H9 (cell line): ENCODE measurements at regions not wholly inside any gene's neighbourhood (a gene's known extent, or its start where the extent isn't known, plus 50 kb on each side); places are given as distances from the start of the nearest gene placed in this dataset.

ENCODE experiments used
- DNase-seq: peaks from one replicate; pipeline ENCODE4 v3.0.0-alpha.2; 2017
- H2AFZ ChIP-seq: one replicate; pipeline ENCODE4 v1.6.1; 2013; ENCODE audit warnings: mild to moderate bottlenecking, low read length, control low read depth, moderate library complexity
- H2AK5ac ChIP-seq: 2 replicates; pipeline ENCODE4 v1.6.1; 2013; ENCODE audit warnings: low read length, control low read depth, mixed read lengths; ENCODE audit not compliant: insufficient read length
- H2BK120ac ChIP-seq: one replicate; pipeline ENCODE4 v1.6.1; 2013; ENCODE audit warnings: low read depth, mild to moderate bottlenecking, low read length, control low read depth, inconsistent platforms; ENCODE audit not compliant: poor library complexity, severe bottlenecking
- H2BK12ac ChIP-seq: 2 replicates; pipeline ENCODE4 v1.6.1; 2013; ENCODE audit warnings: low read length, control low read depth, mixed read lengths, low read depth; ENCODE audit not compliant: insufficient read length
- H2BK15ac ChIP-seq: 2 replicates; pipeline ENCODE4 v1.6.1; 2013; ENCODE audit warnings: low read depth, low read length, control low read depth
- H2BK20ac ChIP-seq: one replicate; pipeline ENCODE4 v1.6.1; 2013; ENCODE audit warnings: low read depth, mild to moderate bottlenecking, low read length, control low read depth, inconsistent platforms; ENCODE audit not compliant: poor library complexity, severe bottlenecking
- H2BK5ac ChIP-seq: 2 replicates; pipeline ENCODE4 v1.6.1; 2013; ENCODE audit warnings: low read length, control low read depth, mixed read lengths; ENCODE audit not compliant: insufficient read length
- H3K14ac ChIP-seq: 2 replicates; pipeline ENCODE4 v1.6.1; 2013; ENCODE audit warnings: low read length, control low read depth; ENCODE audit not compliant: insufficient read depth
- H3K18ac ChIP-seq: 2 replicates; pipeline ENCODE4 v1.6.1; 2013; ENCODE audit warnings: low read depth, mild to moderate bottlenecking, mixed read lengths, low read length, control low read depth; ENCODE audit not compliant: insufficient read length
- H3K23ac ChIP-seq: 2 replicates; pipeline ENCODE4 v1.6.1; 2013; ENCODE audit warnings: low read length, control low read depth, mixed read lengths, low read depth; ENCODE audit not compliant: insufficient read length
- H3K23me2 ChIP-seq: 2 replicates; pipeline ENCODE4 v1.6.1; 2013; ENCODE audit warnings: low read depth, mild to moderate bottlenecking, mixed read lengths, low read length, control low read depth; ENCODE audit not compliant: insufficient read length, poor library complexity, severe bottlenecking
- H3K27ac ChIP-seq: 2 replicates; pipeline ENCODE4 v1.5.1; 2013; ENCODE audit warnings: low read length, control low read depth, mixed read lengths, low read depth; ENCODE audit not compliant: insufficient read length
- H3K27me3 ChIP-seq: 2 replicates; pipeline ENCODE4 v1.6.1; 2013; ENCODE audit warnings: low read length, control low read depth, inconsistent platforms; ENCODE audit not compliant: insufficient read depth
- H3K4ac ChIP-seq: 2 replicates; pipeline ENCODE4 v1.6.1; 2013; ENCODE audit warnings: low read depth, mild to moderate bottlenecking, control low read depth, inconsistent platforms, low read length, moderate library complexity
- H3K4me1 ChIP-seq: 2 replicates; pipeline ENCODE4 v1.6.1; 2013; ENCODE audit warnings: low read length, control low read depth, inconsistent platforms; ENCODE audit not compliant: insufficient read depth
- H3K4me2 ChIP-seq: 2 replicates; pipeline ENCODE4 v1.6.1; 2013; ENCODE audit warnings: low read length, control low read depth, mixed read lengths; ENCODE audit not compliant: insufficient read length, insufficient read depth
- H3K56ac ChIP-seq: 2 replicates; pipeline ENCODE4 v1.6.1; 2013; ENCODE audit warnings: low read depth, mild to moderate bottlenecking, mixed read lengths, low read length, control low read depth; ENCODE audit not compliant: insufficient read length
- H3K79me1 ChIP-seq: 2 replicates; pipeline ENCODE4 v1.6.1; 2013; ENCODE audit warnings: low read depth, mild to moderate bottlenecking, moderate library complexity, low read length, control low read depth, inconsistent platforms; ENCODE audit not compliant: insufficient read depth, poor library complexity, severe bottlenecking
- H3K79me2 ChIP-seq: 2 replicates; pipeline ENCODE4 v1.6.1; 2013; ENCODE audit warnings: low read length, control low read depth, inconsistent platforms; ENCODE audit not compliant: insufficient read depth
- H3K9ac ChIP-seq: 2 replicates; pipeline ENCODE4 v1.6.1; 2013; ENCODE audit warnings: low read length, control low read depth, mixed read lengths; ENCODE audit not compliant: insufficient read length; ENCODE audit errors: extremely low read depth
- H3K9me3 ChIP-seq: one replicate; pipeline ENCODE4 v1.6.1; 2013; ENCODE audit warnings: low read depth, low read length, inconsistent platforms; ENCODE audit not compliant: control insufficient read depth
- H3T11ph ChIP-seq: one replicate; pipeline ENCODE4 v1.6.1; 2013; ENCODE audit warnings: mild to moderate bottlenecking, low read length, control low read depth, inconsistent platforms
- H4K20me1 ChIP-seq: one replicate; pipeline ENCODE4 v1.6.1; 2013; ENCODE audit not compliant: control insufficient read depth, insufficient read length, insufficient read depth
- H4K5ac ChIP-seq: 2 replicates; pipeline ENCODE4 v1.6.1; 2013; ENCODE audit warnings: low read depth, mild to moderate bottlenecking, mixed read lengths, low read length, control low read depth; ENCODE audit not compliant: insufficient read length
- H4K8ac ChIP-seq: replicated peaks from 2 replicates; pipeline ENCODE4 v1.6.1; 2013; ENCODE audit warnings: low read length, control low read depth, mixed read lengths, low read depth; ENCODE audit not compliant: insufficient read length
- H4K91ac ChIP-seq: 2 replicates; pipeline ENCODE4 v1.6.1; 2013; ENCODE audit warnings: low read depth, mild to moderate bottlenecking, moderate library complexity, mixed read lengths, low read length, control low read depth; ENCODE audit not compliant: insufficient read length
- H3K27ac Mint-ChIP-seq, 3 experiments: 2 replicates in 2 of 3; 3 replicates in 1 of 3; pipeline ENCODE4 v1.8.0; 2020 to 2021; ENCODE audit warnings: mixed read lengths in 3 of 3, mild to moderate bottlenecking in 1 of 3, moderate library complexity in 1 of 3
- H3K27me3 Mint-ChIP-seq: 2 replicates; pipeline ENCODE4 v1.8.0; 2021; ENCODE audit warnings: low read depth, mild to moderate bottlenecking, moderate library complexity, mixed read lengths
- H3K36me3 Mint-ChIP-seq, 3 experiments: 2 replicates in 2 of 3; 3 replicates in 1 of 3; pipeline ENCODE4 v1.8.0; 2020 to 2021; ENCODE audit warnings: low read depth in 3 of 3, mixed read lengths in 3 of 3; ENCODE audit not compliant: insufficient read depth in 1 of 3
- H3K4me1 Mint-ChIP-seq, 2 experiments: 2 replicates each; pipeline ENCODE4 v1.8.0; 2020; ENCODE audit warnings: mixed read lengths in 2 of 2
- H3K4me3 Mint-ChIP-seq, 2 experiments: 2 replicates in 1 of 2; 3 replicates in 1 of 2; pipeline ENCODE4 v1.8.0; 2020 to 2021; ENCODE audit warnings: mild to moderate bottlenecking in 2 of 2, mixed read lengths in 2 of 2, moderate library complexity in 1 of 2
- H3K9me3 Mint-ChIP-seq, 2 experiments: 2 replicates in 1 of 2; 3 replicates in 1 of 2; pipeline ENCODE4 v1.8.0; 2020; ENCODE audit warnings: mild to moderate bottlenecking in 2 of 2, mixed read lengths in 2 of 2, moderate library complexity in 1 of 2
- WGBS: extraction: QIAGEN DNeasy Blood & Tissue Kit; methylation state at CpG from one replicate; pipeline ENCODE4 v1.1.7; 2013; ENCODE audit warnings: missing lambda C conversion rate, low lambda C conversion rate, mixed read lengths; ENCODE audit not compliant: insufficient read length; ENCODE audit errors: extremely low coverage; 5-methylcytosine and 5-hydroxymethylcytosine counted together
- TF ChIP-seq, protein P1 (sequence below): fragments of 200-600 bp; sonication (generic); conservative IDR thresholded peaks from 3 replicates; pipeline ENCODE4 v1.8.0; 2021; ENCODE audit warnings: antibody characterized with exemption, mild to moderate bottlenecking

DNA sequence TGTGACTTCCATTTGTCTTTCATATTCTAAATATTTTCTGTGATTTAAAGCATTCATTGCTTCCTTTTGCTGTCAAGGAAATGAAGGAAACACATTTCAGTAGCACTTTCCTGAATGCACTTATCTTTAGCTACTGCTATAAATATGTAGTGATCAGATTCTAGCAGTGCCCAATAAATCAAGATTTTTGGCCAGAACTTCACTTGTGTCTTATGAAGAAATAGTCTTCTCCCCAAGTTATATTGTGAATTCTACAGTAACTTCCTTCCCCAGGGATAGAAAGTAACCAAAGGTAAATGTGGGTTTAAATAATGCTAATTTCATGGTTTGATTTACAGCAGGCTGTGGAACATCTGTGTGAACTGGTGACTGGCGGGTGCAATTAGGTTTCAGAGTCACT, 77.9 kb downstream of the DMRT2 start:
- Histone ChIP-seq H3K18ac (no peak overlapping the region), H3K27ac (no peak overlapping the region), H3K23me2 (no peaks in the 10 kb centered on the region), H3K79me2 (no peaks in the 10 kb centered on the region), H3T11ph (no peak overlapping the region), H2BK15ac (no peak overlapping the region), H3K9ac (no peak overlapping the region), H3K23ac (no peak overlapping the region), H3K27me3 (no peaks in the 10 kb centered on the region), H3K56ac (no peak overlapping the region), H3K4me2 (no peak overlapping the region), H2BK5ac (no peak overlapping the region), H4K5ac (no peak overlapping the region), H2BK12ac (no peak overlapping the region), H4K91ac (no peak overlapping the region), H2AK5ac (no peak overlapping the region), H3K4ac (no peak overlapping the region), H2BK20ac (no peak overlapping the region), H3K14ac (no peak overlapping the region), H3K9me3 (peaks cover under 1% of the 10 kb centered on the region), H4K20me1 (no peaks in the 10 kb centered on the region), H4K8ac (no peak overlapping the region), H2BK120ac (no peak overlapping the region), H2AFZ (no peak overlapping the region), H3K4me1 (no peaks in the 10 kb centered on the region), H3K79me1 (no peaks in the 10 kb centered on the region)
- H3K27ac Mint-ChIP-seq: no peak overlapping the region
- H3K9me3 Mint-ChIP-seq: peaks cover 17 to 28% of the 10 kb centered on the region in 2 experiments
- H3K4me1 Mint-ChIP-seq: peaks cover 13 to 17% of the 10 kb centered on the region in 2 experiments
- TF ChIP-seq, protein P1, sequence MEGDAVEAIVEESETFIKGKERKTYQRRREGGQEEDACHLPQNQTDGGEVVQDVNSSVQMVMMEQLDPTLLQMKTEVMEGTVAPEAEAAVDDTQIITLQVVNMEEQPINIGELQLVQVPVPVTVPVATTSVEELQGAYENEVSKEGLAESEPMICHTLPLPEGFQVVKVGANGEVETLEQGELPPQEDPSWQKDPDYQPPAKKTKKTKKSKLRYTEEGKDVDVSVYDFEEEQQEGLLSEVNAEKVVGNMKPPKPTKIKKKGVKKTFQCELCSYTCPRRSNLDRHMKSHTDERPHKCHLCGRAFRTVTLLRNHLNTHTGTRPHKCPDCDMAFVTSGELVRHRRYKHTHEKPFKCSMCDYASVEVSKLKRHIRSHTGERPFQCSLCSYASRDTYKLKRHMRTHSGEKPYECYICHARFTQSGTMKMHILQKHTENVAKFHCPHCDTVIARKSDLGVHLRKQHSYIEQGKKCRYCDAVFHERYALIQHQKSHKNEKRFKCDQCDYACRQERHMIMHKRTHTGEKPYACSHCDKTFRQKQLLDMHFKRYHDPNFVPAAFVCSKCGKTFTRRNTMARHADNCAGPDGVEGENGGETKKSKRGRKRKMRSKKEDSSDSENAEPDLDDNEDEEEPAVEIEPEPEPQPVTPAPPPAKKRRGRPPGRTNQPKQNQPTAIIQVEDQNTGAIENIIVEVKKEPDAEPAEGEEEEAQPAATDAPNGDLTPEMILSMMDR: no peak
- no peak overlapping the region for H3K4me3 Mint-ChIP-seq
- no CpG with 5 or more reads among the region's 1 CpG for WGBS
- no peak for DNase-seq
- peaks cover 0 to 4% (median 0%) of the 10 kb centered on the region in 3 experiments; a peak in 3 of 7 replicates for H3K36me3 Mint-ChIP-seq
- peaks cover 19% of the 10 kb centered on the region for H3K27me3 Mint-ChIP-seq
